ENCODE measurements at regions not wholly inside any gene's neighbourhood (a gene's known extent, or its start where the extent isn't known, plus 50 kb on each side); places are given as distances from the start of the nearest gene placed in this dataset.

DNA sequence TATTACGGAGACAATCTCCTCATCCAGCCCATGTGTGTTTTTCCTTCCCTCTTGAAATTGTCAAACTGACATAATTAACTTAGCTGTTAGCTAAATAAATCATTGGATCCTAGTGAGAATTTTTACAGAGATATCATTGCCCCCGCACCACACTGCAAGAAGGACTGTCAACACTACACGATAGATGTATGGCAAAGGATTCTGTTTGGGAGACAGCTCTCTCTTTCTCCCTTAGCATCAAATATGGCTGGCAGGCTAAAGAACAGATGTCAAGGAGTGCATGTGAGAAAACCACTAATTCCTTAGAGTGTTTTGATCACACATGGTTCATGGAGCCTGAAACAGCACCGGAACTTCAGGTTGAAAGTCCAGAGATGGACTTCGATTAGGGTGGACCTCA is 136.8 kb downstream of the KCNA5 start:
- no peaks in the 10 kb centered on the region for H4K20me1 ChIP-seq (ENCODE audit: insufficient read depth, poor library complexity, severe bottlenecking)
- H3K27ac ChIP-seq = no peak overlapping the region
- no peaks in the 10 kb centered on the region for H3K27me3 ChIP-seq
- WGBS (ENCODE audit: low lambda C conversion rate, missing lambda C conversion rate) = 93% methylated on average over 5 of the region's 5 CpGs
- H3K79me2 ChIP-seq = no peaks in the 10 kb centered on the region
- TF ChIP-seq EZH2phosphoT487 (IDR thresholded peaks at IDR 0.05; ENCODE audit: low read depth, severe bottlenecking, unreplicated experiment) = no peak
- no peak for TF ChIP-seq EZH2 (IDR thresholded peaks at IDR 0.05; ENCODE audit: borderline replicate concordance)
- TF ChIP-seq, protein P1, sequence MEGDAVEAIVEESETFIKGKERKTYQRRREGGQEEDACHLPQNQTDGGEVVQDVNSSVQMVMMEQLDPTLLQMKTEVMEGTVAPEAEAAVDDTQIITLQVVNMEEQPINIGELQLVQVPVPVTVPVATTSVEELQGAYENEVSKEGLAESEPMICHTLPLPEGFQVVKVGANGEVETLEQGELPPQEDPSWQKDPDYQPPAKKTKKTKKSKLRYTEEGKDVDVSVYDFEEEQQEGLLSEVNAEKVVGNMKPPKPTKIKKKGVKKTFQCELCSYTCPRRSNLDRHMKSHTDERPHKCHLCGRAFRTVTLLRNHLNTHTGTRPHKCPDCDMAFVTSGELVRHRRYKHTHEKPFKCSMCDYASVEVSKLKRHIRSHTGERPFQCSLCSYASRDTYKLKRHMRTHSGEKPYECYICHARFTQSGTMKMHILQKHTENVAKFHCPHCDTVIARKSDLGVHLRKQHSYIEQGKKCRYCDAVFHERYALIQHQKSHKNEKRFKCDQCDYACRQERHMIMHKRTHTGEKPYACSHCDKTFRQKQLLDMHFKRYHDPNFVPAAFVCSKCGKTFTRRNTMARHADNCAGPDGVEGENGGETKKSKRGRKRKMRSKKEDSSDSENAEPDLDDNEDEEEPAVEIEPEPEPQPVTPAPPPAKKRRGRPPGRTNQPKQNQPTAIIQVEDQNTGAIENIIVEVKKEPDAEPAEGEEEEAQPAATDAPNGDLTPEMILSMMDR (IDR thresholded peaks at IDR 0.05; ENCODE audit: poor library complexity) = no peak
- H2AFZ ChIP-seq = no peak overlapping the region
- no peaks in the 10 kb centered on the region for H3K9me3 ChIP-seq (ENCODE audit: low read depth)
- no peaks in the 10 kb centered on the region for H3K36me3 ChIP-seq (replicated peaks; ENCODE audit: insufficient read depth, low read depth)
- no peak overlapping the region for H3K4me3 ChIP-seq
- H3K4me2 ChIP-seq = no peak overlapping the region
- H3K9me2 ChIP-seq (replicated peaks; ENCODE audit: insufficient read depth) = no peaks in the 10 kb centered on the region
- no peaks in the 10 kb centered on the region for H3K4me1 ChIP-seq (ENCODE audit: insufficient read depth)
- DNase-seq (ENCODE audit: low spot score) = no peak

GRCh38 chr12:5184186-5184585 is 140.5 kb downstream of the KCNA5 start:
- TF ChIP-seq EZH2phosphoT487 (IDR thresholded peaks at IDR 0.05; ENCODE audit: low read depth, severe bottlenecking, unreplicated experiment) = no peak
- TF ChIP-seq EZH2 (IDR thresholded peaks at IDR 0.05; ENCODE audit: borderline replicate concordance) = no peak
- TF ChIP-seq, protein P1 (IDR thresholded peaks at IDR 0.05; ENCODE audit: poor library complexity) = no peak
- DNase-seq (ENCODE audit: low spot score) = no peak
- Histone ChIP-seq H4K20me1 (ENCODE audit: insufficient read depth, poor library complexity, severe bottlenecking) (no peaks in the 10 kb centered on the region), H3K4me1 (ENCODE audit: insufficient read depth) (no peaks in the 10 kb centered on the region), H3K36me3 (replicated peaks; ENCODE audit: insufficient read depth, low read depth) (no peaks in the 10 kb centered on the region), H2AFZ (no peak overlapping the region), H3K27ac (no peak overlapping the region), H3K4me3 (no peak overlapping the region), H3K9me2 (replicated peaks; ENCODE audit: insufficient read depth) (no peaks in the 10 kb centered on the region), H3K4me2 (no peak overlapping the region), H3K79me2 (no peaks in the 10 kb centered on the region), H3K27me3 (no peaks in the 10 kb centered on the region), H3K9me3 (ENCODE audit: low read depth) (no peaks in the 10 kb centered on the region)
- 77% methylated on average over 5 of the region's 5 CpGs for WGBS (ENCODE audit: low lambda C conversion rate, missing lambda C conversion rate)

DNA sequence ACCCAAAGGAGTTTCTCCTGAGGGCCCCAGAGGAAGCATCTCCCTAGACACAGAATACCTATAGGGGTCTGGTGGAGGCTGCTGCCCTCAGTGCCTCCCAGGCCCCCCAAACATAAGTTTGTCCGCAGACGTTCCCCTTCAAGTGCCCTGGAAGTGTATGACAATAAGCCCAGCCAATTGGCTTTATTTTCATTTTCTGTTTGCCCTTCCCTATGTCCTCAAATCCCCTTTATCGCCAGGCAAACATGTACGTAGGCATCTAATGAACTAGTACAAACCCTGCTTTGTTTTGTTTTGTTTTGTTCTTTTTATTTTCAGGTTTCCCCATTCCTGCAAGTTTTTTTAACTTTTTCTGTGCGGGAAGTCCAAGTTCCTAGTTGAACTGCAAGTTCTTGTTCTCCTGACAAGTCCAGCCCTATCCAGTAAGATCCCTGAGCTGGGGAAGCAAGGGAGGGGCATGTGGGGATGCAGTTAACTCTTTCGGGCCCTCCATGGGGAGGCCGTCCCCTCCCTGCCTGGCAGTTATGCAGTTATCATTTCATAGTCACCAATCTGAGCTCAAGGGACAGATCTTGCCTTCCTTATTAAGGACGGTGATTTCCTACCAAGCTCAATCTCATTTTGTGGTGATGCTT is 141.9 kb downstream of the KCNA5 start:
- TF ChIP-seq, protein P1 (IDR thresholded peaks at IDR 0.05; ENCODE audit: poor library complexity) = no peak
- TF ChIP-seq EZH2phosphoT487 (IDR thresholded peaks at IDR 0.05; ENCODE audit: low read depth, severe bottlenecking, unreplicated experiment) (no peak), EZH2 (IDR thresholded peaks at IDR 0.05; ENCODE audit: borderline replicate concordance) (no peak)
- H3K4me3 ChIP-seq = no peak overlapping the region
- 71% methylated on average over 8 of the region's 8 CpGs for WGBS (ENCODE audit: low lambda C conversion rate, missing lambda C conversion rate)
- DNase-seq (ENCODE audit: low spot score) = no peak
- H3K79me2 ChIP-seq = no peaks in the 10 kb centered on the region
- H3K9me3 ChIP-seq (ENCODE audit: low read depth) = no peaks in the 10 kb centered on the region
- no peak overlapping the region for H2AFZ ChIP-seq
- no peaks in the 10 kb centered on the region for H3K9me2 ChIP-seq (replicated peaks; ENCODE audit: insufficient read depth)
- no peaks in the 10 kb centered on the region for H4K20me1 ChIP-seq (ENCODE audit: insufficient read depth, poor library complexity, severe bottlenecking)
- no peaks in the 10 kb centered on the region for H3K36me3 ChIP-seq (replicated peaks; ENCODE audit: insufficient read depth, low read depth)
- H3K27me3 ChIP-seq = no peaks in the 10 kb centered on the region
- H3K4me1 ChIP-seq (ENCODE audit: insufficient read depth) = no peaks in the 10 kb centered on the region
- peak overlapping the region; percentile 17 for H3K4me2 ChIP-seq
- H3K27ac ChIP-seq = no peak overlapping the region
